Medulla oblongata (tissue), 1 donor: ENCODE measurements at regions not wholly inside any gene's neighbourhood (a gene's known extent, or its start where the extent isn't known, plus 50 kb on each side); places are given as distances from the start of the nearest gene placed in this dataset.

Experiments used
- DNase-seq: peaks from one replicate; pipeline ENCODE4 v3.0.0-alpha.2; 2015; ENCODE audit errors: extremely low spot score

DNA sequence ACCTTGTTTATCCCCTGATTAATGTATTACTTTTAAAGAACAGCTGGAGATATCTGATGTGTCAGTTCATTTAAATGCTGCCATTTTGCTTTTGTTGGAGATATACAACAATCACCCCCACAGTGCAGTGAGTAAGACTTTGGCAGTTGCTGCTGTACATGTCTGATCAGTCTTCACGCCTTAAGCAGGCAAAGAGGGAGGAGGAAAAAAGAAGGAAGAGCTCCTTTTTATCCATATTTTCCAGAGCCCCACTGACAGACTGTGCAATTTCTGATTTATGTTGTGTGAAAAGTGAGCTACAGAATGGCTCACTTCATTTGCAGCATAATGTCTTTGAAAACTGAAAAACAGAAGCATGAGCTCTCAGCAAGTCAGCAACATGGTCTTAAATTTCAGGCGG lies 319.7 kb upstream of the LRIG3 start:
- no peak for DNase-seq

DNA sequence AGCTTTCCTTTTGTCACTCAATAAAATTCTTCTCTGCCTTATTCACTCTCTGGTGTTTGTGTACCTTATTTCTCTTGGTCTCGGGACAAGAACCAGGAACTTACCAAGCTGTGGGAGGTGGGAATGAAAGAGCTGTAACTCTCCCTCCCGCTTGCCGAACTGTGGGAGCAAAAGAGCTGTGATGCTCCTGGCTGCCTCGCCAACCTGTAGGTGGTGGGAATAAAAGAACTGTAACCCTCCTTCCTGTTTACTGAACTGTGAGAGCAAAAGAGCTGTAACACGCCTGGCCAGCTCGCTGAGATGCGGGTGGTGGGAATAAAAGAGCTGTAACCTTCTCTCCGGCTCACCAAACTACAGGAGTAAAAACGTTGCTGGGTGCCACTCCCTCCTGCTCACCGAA lies 314.1 kb upstream of the LRIG3 start:
- no peak for DNase-seq

DNA sequence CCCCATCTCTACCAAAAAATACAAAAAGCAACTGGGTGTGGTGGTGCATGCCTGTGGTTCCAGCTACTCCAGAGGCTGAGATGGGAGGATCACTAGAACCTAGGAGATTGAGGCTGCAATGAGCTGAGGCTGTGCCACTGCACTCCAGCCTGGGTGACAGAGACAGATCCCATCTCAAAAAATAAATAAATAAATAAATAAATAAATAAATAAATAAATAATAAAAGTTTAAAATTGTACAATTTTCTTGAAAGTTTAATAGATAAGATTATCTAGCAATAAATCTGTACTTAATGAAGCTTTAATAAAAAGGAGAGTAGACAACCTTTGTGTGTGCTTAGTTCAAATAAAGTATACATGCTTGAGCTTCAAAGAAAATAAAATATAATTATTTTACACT lies 310.0 kb upstream of the LRIG3 start:
- no peak for DNase-seq

DNA sequence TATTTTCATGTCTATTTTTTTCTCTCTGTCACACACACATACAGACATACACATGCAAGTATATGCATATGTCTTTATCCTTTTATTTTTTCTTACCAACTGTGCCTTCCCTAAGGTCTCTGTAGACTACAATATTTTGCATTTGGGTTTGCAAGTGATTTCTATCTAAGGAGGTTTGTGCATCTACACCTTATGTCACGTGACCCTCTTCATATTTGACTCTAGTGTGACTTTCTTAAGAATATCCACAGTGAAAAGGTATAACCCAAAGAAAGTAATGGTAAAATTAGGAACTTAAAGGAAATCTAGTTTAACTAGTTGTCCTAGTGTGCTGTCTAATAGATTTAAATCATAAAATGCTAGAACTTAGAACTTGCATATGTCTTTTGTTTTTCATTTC lies 298.8 kb upstream of the LRIG3 start:
- no peak for DNase-seq

DNA sequence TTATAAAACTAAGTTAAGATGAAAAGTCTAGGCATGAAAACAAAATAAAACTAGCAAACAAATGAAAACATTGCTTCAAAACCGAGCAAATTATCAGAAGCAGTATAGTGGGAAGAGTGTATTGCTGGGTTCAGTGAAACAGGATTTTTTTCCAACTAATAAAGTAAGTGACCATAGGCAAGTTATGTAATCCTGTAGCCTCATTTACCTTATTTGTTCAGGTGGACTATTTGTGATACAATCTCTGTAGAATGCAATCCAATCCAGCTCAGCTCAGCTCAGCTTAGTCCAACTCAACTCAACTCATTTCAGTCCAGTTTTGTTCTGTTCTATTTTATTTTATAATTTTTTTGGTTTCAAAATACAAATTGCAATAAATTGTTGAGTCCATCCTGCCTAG lies 276.7 kb upstream of the LRIG3 start:
- DNase-seq = no peak

DNA sequence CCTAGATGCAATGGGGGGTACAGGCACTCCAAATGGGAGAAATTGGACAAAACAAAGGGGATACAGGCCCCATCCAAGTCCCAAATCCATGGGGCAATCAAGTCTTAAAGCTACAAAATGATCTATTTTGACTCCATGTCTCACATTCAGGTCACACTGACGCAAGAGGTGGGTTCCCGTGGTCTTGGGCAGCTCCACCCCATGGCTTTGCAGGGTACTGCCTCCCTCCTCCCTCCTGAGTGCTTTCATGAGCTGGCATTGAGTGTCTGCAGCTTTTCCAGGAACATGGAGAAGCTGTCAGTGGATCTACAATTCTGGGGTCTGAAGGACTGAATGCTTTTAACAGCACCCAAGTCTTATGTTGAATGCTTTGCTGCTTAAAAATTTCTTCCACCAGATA lies 274.5 kb upstream of the LRIG3 start:
- no peak for DNase-seq

DNA sequence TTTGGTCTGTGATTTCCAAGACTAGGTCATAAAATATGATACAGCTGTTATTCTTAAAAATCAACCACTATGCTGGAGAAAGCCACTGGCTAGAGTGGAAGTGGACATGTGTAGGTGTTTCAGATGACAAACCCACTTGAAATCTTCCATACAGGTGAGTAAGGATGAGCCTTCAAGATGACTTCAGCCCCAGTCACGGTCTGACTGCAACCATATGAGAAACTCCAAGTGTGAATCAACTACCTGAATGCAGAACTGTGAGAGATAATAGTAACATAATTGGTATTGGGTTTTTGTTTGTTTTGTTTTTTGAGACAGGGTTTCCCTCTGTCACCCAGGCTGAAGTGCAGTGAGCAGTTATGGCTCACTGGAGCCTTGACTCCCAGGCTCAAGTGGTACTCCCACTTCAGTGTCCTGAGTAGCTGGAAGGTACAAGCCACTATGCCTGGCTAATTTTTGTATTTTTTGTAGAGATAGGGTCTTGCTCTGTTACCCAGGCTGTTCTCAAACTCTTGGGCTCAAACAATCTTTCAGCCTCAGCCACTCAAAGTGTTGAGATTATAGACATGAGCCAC lies 273.3 kb upstream of the LRIG3 start:
- no peak for DNase-seq

DNA sequence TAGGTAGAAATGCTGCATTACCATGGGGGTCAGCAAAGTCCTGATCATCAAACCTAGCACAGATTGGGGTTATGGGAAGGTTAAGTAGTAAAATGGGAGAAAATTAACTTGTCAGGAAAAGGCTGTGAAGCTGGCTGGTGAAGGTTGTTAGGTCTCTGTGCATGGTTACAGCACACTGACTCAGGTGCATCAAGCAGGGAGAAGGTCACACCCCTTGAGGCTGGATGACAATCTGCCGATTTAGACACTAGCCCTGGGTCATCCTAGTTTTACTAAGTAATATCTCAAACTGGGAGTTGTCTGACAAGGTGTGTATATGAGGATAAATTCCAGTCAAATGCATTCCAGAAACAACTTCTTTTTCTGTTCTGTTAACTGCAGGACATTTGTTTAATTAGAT lies 271.1 kb upstream of the LRIG3 start:
- no peak for DNase-seq

DNA sequence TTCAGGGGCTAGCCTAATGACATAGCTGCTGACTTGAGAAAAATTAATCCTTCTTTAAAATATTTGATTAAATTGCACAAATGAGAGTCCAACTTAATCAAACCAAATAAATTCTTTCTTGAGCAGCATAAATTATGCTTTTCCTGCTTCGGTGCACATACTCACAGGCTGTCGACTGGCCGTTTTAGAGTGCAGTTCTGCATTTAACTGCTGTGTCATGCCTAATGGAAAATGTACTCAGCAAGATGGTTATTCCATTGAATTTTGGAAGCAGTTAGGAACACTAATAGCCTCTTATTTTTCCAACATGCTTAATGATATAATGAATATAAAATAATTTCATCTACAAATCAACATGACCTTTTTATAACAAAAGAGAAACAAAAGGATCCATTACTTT lies 266.1 kb upstream of the LRIG3 start:
- DNase-seq = no peak

DNA sequence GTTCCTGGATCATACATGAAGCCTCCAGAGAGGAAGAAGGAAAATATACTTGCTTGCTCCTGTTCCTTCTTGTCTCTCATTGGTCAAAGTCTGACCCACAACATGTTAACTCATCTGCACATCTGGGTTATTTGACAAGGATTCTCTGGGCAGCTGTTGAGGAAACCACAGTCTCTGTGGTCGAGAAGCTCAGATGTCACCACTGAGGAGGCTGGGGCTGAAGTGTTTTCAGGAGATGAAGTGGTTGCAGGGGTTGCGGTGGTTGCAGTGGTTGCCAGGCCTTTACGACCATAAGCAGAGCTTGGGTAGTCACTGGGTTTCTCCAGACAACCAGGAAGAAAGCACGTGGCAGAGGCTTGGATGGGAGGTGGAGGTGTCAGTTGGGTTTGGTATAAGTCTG lies 265.0 kb upstream of the LRIG3 start:
- DNase-seq = no peak

DNA sequence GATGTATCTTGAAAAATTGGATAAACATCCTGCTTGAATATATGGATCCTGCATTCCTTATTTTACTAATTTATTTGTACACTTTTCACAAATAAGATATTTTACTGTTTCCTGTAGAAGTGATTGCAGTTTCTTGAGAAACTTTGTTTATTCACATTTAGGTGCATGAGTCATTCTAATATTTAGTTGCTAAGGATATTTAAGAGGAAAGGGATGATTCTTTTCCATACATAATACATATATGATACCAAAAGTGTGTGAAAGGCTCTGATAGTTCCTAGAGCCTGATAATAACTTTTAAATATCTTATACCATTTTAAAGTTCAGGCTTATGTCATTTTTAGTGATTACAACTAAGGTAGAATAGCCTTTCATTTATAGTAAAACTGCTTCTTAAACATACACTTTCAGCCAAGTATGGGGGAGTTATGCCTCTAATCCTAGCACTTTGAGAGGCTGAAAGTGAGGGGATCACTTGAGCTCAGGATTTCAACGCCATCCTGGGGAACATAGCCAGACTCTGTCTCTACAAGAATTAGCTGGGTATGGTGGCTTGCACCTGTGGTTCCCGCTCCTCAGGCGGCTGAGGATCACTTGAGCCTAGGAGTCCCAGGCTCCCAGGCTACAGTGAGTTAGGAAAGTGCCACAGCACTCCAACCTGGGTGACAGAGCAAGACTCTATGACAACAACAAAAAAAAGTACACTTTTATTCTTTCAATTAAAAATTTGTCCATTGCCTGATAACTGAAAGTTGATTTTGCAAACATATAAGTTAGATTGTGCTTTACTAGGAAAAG lies 262.6 kb upstream of the LRIG3 start:
- DNase-seq = no peak

DNA sequence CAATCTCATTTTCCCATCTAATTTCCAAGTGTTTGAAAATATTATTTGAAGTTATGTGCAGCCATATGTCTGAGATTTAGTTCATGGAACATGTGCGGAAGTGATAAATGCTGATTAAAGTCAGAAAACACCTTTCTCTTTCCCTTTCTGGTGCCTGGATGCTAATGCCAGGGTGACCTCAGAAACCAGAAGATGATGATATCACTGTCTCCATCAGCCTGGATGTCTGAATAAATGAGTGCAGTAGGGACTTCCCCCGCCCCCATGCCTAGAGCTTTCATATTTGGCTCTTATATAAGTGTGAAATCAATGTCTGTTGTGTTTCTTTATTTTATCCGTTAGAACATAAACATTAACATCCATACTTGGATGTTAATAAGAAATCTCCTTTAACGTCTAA lies 261.9 kb upstream of the LRIG3 start:
- no peak for DNase-seq

DNA sequence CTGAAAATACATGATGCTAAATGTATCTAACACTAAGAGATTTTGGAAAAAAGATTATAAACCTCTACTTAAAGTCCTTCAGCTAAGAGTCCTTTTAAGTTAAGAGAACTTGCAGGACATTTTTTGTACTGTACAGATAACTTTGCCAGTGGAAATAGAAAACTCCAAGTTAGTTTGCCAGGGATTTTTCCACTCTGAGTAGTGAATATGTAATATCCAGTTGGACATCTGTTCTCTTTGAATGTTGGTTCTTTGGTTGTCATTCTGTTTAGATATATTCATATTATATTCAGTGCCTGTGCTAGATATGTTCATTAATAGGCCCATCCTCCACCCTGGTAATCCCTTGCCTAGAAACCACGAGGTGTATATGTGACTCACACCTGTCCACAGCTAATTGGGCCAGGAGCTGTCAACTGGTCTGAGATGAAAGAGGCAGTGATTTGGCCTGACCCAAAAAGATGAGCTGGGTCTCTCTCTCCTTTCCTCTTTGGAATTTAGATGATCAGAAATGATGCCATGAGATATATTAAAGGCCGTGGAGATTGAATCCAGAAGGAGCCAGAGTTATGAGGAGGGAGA lies 261.0 kb upstream of the LRIG3 start:
- DNase-seq = no peak

DNA sequence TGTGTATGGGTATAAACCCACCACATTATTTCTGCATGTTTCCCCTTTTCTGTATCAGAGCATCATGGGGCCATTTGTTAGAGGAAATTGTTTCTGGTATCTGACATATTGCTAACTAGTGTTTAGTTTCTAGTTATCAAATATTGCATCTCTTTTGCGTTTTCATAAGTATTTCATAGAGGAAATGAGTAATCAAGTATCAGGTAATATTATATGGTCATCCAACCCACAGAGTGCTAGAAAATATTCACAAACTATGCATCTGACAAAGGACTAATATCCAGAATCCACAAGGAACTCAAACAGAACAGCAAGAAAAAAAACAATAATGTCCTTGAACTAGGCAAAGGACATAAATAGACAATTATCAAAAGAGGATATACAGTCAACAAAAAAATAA lies 258.9 kb upstream of the LRIG3 start:
- DNase-seq = no peak

DNA sequence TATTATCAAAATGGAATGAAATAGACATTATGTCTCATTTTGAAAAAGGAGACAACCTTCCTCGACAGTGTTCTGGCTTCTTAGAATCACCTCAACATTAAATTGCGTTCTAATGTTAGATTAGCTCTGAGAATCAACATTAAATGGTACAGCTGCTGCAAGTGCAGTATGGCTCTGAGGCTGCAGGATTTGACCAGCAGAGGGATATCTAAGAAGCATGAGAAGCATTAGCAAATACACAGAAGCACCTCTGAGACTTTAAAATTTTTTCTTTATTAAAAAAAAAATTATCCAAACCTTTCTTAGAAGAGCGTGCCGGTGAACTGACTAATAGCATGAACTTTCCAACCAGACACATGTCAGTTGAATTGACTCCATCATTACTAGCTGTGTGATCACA lies 253.4 kb upstream of the LRIG3 start:
- DNase-seq = no peak

DNA sequence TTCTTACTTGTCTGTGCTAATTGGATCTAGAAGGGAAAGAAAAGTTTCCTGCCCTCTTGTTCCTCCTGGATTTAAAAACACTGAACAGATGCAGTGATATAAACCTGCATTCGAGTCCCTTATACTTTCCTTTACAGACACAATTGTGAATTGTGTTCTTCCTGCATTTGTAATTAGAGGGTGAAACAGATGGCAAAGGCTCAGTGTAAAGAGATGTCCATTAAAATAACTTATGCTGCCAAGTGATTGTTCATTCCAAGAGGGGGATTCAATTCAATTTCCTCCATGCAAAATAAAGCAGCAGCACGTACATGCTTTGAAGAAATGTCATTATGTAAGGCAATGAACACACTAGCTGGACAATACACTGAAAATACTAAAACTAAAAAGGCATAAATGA lies 248.3 kb upstream of the LRIG3 start:
- no peak for DNase-seq

DNA sequence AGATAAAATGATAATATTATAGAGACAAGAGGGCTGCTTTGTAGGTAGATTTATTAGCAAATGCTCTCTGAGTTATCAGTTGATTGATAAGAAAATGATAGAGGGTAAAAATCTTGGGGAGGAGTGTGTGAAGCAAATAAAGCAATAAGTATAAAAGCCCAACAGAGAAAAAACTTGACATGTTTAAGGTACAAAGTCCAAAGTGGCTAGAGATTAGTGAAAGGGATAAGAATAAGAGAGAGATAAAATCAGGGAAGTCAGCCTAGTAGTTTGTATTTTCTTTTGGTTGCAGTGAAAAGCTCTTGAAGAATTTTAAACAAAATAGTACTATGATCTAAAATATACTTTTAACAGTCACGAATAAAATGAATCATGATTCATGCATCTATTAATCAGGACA lies 246.2 kb upstream of the LRIG3 start:
- DNase-seq = no peak

DNA sequence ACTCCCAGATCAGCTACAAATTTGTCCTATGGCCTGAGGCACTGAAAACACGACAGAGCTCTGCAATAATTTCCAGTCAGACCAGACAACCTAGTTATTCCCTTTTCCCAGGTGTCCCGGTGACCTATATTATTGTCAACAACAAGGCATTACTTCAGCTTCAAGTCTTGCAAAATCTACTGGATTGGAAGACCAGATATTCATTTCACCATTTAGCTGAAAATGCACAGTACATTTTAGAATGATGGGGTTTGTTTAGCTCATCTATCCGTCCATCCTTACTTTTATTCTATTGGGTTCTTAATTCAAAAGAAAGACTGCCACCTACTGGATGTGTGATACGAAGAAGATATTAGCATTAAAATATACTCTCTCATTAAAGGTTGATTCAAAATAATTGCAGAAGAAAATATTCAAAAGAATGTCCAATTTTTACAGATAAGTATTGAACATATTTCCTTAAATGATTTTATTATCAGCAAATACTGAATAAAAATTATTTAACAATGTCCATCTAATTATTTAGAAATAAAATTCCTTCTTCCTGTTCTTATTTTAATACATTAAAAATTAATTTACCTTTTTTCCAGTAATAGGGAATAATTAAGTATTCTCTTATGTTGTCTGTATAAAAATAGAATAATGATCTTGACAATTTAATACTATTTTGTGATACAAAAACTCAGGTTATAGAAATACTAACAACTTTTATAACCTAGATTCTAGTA lies 244.9 kb upstream of the LRIG3 start:
- peak; percentile 37 for DNase-seq

DNA sequence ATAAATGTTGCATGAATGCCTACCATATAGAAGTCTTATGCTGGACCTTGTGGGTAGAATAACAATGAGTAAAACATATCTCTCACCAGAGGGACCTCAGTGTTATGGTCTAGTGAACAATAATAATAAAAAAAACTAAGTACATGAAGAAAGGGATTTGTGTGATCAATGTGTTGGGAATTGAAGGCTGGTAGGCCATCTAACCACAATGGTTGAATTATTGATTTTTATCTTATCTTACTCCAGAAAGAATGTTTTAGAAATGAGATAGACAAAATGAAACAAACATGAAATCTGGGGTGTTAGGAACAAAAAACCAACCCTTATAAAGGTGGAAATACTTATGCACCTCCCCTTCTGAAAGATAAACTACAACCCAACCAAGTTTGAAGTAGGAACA lies 243.9 kb upstream of the LRIG3 start:
- no peak for DNase-seq

DNA sequence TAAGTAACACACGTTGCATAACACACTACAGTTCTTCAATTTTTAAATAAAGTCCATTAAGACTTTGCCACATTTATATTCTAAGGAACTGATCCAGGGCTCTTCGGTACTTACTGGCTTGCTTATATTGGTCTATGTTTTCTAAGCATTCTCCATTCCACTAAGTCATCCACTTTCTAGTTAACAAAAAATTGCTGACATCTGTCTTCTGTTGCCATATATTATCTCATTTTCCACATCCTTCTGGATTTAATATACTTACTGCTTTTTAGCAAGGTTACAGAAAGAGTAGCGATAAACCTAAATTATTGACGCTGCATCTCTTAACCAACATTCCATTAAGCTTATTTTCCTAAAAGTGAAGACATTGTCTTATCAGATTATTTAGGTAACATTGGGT lies 238.4 kb upstream of the LRIG3 start:
- no peak for DNase-seq

DNA sequence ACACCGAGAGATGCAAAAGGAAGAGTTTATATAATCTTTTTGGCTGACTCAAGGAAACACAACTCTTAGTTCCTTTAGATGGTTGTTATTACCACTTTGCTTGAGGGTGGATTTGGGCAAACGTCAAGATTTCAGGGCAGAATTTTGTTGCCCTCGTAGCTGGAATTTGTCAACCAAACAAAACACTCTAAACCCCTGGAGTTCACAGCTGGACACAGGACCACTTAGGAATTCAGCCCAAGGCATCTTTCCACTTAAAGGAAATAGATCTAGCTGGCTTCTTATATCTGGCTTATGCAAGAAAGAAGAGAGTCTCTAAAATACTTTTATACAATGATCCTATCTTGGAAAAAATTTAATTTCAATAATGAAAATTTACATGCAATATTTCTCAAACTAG lies 237.8 kb upstream of the LRIG3 start:
- no peak for DNase-seq

DNA sequence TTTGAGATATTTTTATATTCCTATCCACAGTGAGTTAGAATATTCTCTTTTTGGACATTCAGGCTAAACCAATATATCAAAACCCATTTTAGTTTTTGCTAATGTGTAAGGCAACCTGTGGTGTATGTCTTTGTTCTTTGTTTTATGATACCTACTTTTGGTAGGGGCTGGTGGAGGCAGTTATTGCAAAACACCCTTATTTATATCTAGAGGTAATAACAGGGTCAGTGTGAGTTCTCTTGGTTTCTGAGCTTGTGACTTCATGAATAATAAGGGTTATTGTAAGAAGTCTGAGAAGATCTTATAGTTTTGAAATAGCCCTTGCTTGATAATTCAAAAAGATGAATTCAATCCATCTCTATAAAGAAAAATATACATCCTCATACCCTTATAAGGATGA lies 235.1 kb upstream of the LRIG3 start:
- no peak for DNase-seq

DNA sequence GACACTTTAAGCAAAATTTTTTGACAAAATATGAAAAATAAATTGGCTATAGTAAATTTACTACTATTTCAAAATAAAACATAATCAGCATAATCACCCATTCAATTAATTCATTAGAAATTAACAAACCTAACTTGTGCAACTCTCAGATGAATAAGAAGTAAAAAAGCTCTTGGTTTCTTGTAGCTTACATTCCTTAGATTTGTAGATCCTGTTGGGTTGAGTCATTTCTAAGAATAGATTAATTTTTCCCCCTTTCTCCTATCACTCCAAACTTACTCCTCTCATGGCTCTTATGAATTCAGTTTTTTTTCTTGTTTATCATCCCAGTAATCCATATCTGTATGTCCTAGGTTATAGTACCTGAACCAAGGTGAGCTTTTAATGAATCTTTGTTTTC lies 230.9 kb upstream of the LRIG3 start:
- DNase-seq = no peak
